C4-2B (cell line): ENCODE measurements at regions not wholly inside any gene's neighbourhood (a gene's known extent, or its start where the extent isn't known, plus 50 kb on each side); places are given as distances from the start of the nearest gene placed in this dataset.

Source experiments
- H3K27ac ChIP-seq: fragments of 450-650 bp; 2 replicates; pipeline ENCODE4 v1.5.1; 2017
- CTCF ChIP-seq: fragments of 450-650 bp; conservative IDR thresholded peaks from 2 replicates; pipeline ENCODE4 v1.5.1; 2017; ENCODE audit warnings: mild to moderate bottlenecking
- ZFX ChIP-seq: fragments of 450-650 bp; IDR thresholded peaks from 2 replicates; pipeline ENCODE4 v1.6.1; 2017

GRCh38 chr6:129767776-129768485, 58.0 kb upstream of the ARHGAP18 start:
- TF ChIP-seq ZFX (no peak), CTCF (no peak)
- H3K27ac ChIP-seq, result no peak overlapping the region

- TF ChIP-seq CTCF (no peak), ZFX (no peak)
- no peak overlapping the region for H3K27ac ChIP-seq
These were observed 57.2 kb upstream of the ARHGAP18 start for GRCh38 chr6:129766959-129767728.

GRCh38 chr6:129764761-129765407, 54.9 kb upstream of the ARHGAP18 start:
- TF ChIP-seq CTCF (no peak), ZFX (no peak)

GRCh38 chr6:129759796-129760605, 50.0 kb upstream of the ARHGAP18 start:
- H3K27ac ChIP-seq, result no peak overlapping the region
- TF ChIP-seq CTCF (no peak), ZFX (no peak)

More at GRCh38 chr6:129764761-129765407, 54.9 kb upstream of the ARHGAP18 start:
- H3K27ac ChIP-seq, result no peak overlapping the region
